Astrocyte (in vitro differentiated cells and primary cell): ENCODE measurements at regions not wholly inside any gene's neighbourhood (a gene's known extent, or its start where the extent isn't known, plus 50 kb on each side); places are given as distances from the start of the nearest gene placed in this dataset.
A peak's percentile ranks its signal among the peaks of the same experiment; 100 is the strongest.

Source experiments
- DNase-seq: peaks from one replicate; pipeline ENCODE4 v3.0.0-alpha.2; 2010; ENCODE audit warnings: low read depth
- FAIRE-seq: peaks from 2 replicates; lab custom pipeline; 2011; peaks lifted over from hg19 to GRCh38; lab: Jason Lieb, UNC
- H2AFZ ChIP-seq: 2 replicates; pipeline ENCODE4 v1.6.0; 2012; ENCODE audit warnings: low read depth, low read length, inconsistent platforms
- H3K27ac ChIP-seq: 2 replicates; pipeline ENCODE4 v1.5.1; 2011; ENCODE audit warnings: low read depth, low read length, inconsistent platforms
- H3K27me3 ChIP-seq: 2 replicates; pipeline ENCODE4 v1.6.0; 2011; ENCODE audit warnings: low read length, inconsistent platforms; ENCODE audit not compliant: insufficient read depth
- H3K36me3 ChIP-seq: 2 replicates; pipeline ENCODE4 v1.5.1; 2011; ENCODE audit warnings: low read length, inconsistent platforms; ENCODE audit not compliant: insufficient read depth
- H3K4me1 ChIP-seq: 2 replicates; pipeline ENCODE4 v1.5.1; 2011; ENCODE audit warnings: low read length, inconsistent platforms; ENCODE audit not compliant: insufficient read depth
- H3K4me2 ChIP-seq: 2 replicates; pipeline ENCODE4 v1.6.0; 2012; ENCODE audit warnings: low read length, inconsistent platforms
- H3K4me3 ChIP-seq: 2 replicates; pipeline ENCODE4 v1.5.1; 2011; ENCODE audit warnings: low read depth, mild to moderate bottlenecking, low read length, inconsistent platforms; ENCODE audit not compliant: insufficient read depth
- H3K79me2 ChIP-seq: 2 replicates; pipeline ENCODE4 v1.6.0; 2012; ENCODE audit warnings: mild to moderate bottlenecking, low read length, inconsistent platforms; ENCODE audit not compliant: insufficient read depth
- H3K9ac ChIP-seq: 2 replicates; pipeline ENCODE4 v1.6.0; 2012; ENCODE audit warnings: mild to moderate bottlenecking, low read length, inconsistent platforms
- H3K9me3 ChIP-seq: 2 replicates; pipeline ENCODE4 v1.5.1; 2012; ENCODE audit warnings: low read depth, mild to moderate bottlenecking, low read length, inconsistent platforms; ENCODE audit not compliant: insufficient read depth
- H4K20me1 ChIP-seq: 2 replicates; pipeline ENCODE4 v1.6.0; 2012; ENCODE audit warnings: low read length, inconsistent platforms; ENCODE audit not compliant: insufficient read depth
- H3K27ac Mint-ChIP-seq: one replicate; pipeline ENCODE4 v1.8.0; 2021; ENCODE audit warnings: mild to moderate bottlenecking, mixed read lengths; ENCODE audit not compliant: unreplicated experiment
- H3K27me3 Mint-ChIP-seq: one replicate; pipeline ENCODE4 v1.8.0; 2021; ENCODE audit warnings: low read depth, mixed read lengths; ENCODE audit not compliant: unreplicated experiment
- H3K36me3 Mint-ChIP-seq: one replicate; pipeline ENCODE4 v1.8.0; 2021; ENCODE audit warnings: low read depth, mixed read lengths; ENCODE audit not compliant: unreplicated experiment
- H3K4me1 Mint-ChIP-seq: one replicate; pipeline ENCODE4 v1.8.0; 2021; ENCODE audit warnings: low read depth, mixed read lengths; ENCODE audit not compliant: unreplicated experiment
- H3K4me3 Mint-ChIP-seq: one replicate; pipeline ENCODE4 v1.8.0; 2021; ENCODE audit warnings: mild to moderate bottlenecking, moderate library complexity, mixed read lengths; ENCODE audit not compliant: unreplicated experiment
- H3K9me3 Mint-ChIP-seq: one replicate; pipeline ENCODE4 v1.8.0; 2021; ENCODE audit warnings: mild to moderate bottlenecking, mixed read lengths; ENCODE audit not compliant: unreplicated experiment
- CTCF ChIP-seq: IDR thresholded peaks from 2 replicates; pipeline ENCODE4 v1.5.1; 2011; ENCODE audit warnings: low read depth, mild to moderate bottlenecking, inconsistent platforms, low read length, moderate library complexity; ENCODE audit not compliant: insufficient read depth
- EZH2 ChIP-seq: IDR thresholded peaks from 2 replicates; pipeline ENCODE4 v1.6.1; 2012; ENCODE audit warnings: mild to moderate bottlenecking, low read length, inconsistent platforms; ENCODE audit not compliant: insufficient read depth

GRCh38 chr10:58026036-58026435 lies 241.7 kb downstream of the IPMK start:
- no peak for TF ChIP-seq EZH2
- TF ChIP-seq CTCF = no peak
- Histone ChIP-seq H4K20me1 (no peaks in the 10 kb centered on the region), H3K9me3 (no peaks in the 10 kb centered on the region), H2AFZ (no peak overlapping the region), H3K4me1 (peaks cover 23% of the 10 kb centered on the region), H3K36me3 (no peaks in the 10 kb centered on the region), H3K27ac (no peak overlapping the region), H3K4me3 (no peak overlapping the region), H3K9ac (no peak overlapping the region), H3K79me2 (no peaks in the 10 kb centered on the region), H3K4me2 (no peak overlapping the region), H3K27me3 (no peaks in the 10 kb centered on the region)
- Mint-ChIP-seq H3K4me1 (peaks cover 45% of the 10 kb centered on the region), H3K36me3 (no peaks in the 10 kb centered on the region), H3K27ac (no peak overlapping the region), H3K4me3 (no peak overlapping the region), H3K27me3 (no peaks in the 10 kb centered on the region), H3K9me3 (peaks cover 2% of the 10 kb centered on the region)
- FAIRE-seq (no peak), DNase-seq (no peak)

DNA sequence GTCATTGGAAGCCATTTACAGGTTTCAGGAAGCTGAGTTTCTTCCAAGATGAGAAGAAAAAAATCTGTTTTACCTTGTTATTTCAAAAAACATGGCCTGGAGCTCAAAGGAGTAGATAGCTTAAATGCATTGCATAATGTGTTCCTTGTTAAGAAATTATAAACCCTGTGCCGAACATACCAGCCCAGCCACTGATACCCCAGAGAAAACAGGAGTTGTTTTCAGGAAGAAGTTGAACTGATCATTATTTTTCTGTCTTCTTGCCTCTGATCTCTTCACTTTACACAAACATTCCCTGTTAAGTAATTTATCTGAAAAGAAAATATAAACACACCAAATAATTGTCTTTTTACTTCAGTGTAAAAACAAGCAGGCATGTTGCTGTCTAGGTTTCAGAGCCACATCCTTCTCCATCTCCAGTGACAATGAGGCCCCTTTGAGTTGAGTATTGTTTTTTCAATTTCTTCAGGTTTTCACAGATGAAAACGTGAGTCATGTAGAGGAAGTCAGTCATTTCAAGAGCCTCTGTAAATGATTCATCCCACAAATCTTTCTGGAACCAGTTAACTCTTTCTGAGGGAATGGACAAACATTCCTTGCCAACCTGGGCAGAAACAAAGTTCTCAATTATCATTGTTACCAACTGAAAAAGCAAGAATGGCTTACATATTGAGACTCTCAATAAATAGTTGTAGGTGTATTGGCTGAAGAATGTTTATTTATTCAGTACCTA lies 244.2 kb downstream of the IPMK start:
- Histone ChIP-seq H3K27ac (peak overlapping the region; percentile 89), H3K36me3 (no peaks in the 10 kb centered on the region), H2AFZ (no peak overlapping the region), H3K4me1 (peaks cover 17% of the 10 kb centered on the region), H3K4me3 (peak overlapping the region; percentile 18), H3K27me3 (no peaks in the 10 kb centered on the region), H3K79me2 (no peaks in the 10 kb centered on the region), H3K4me2 (peak overlapping the region; percentile 60), H3K9ac (peak overlapping the region; percentile 52), H3K9me3 (no peaks in the 10 kb centered on the region), H4K20me1 (no peaks in the 10 kb centered on the region)
- no peaks in the 10 kb centered on the region for H3K27me3 Mint-ChIP-seq
- peak; percentile 81 for FAIRE-seq
- H3K4me1 Mint-ChIP-seq = peaks cover 33% of the 10 kb centered on the region
- TF ChIP-seq EZH2 = no peak
- TF ChIP-seq CTCF = no peak
- H3K36me3 Mint-ChIP-seq = peaks cover 2% of the 10 kb centered on the region
- H3K4me3 Mint-ChIP-seq = no peak overlapping the region
- H3K9me3 Mint-ChIP-seq = peaks cover 12% of the 10 kb centered on the region
- H3K27ac Mint-ChIP-seq = peak overlapping the region; percentile 97
- DNase-seq = peak; percentile 90

GRCh38 chr10:58019863-58020537 lies 247.7 kb downstream of the IPMK start:
- no peak overlapping the region for H2AFZ ChIP-seq
- no peak for TF ChIP-seq EZH2
- TF ChIP-seq CTCF = no peak
- H3K27me3 ChIP-seq = no peaks in the 10 kb centered on the region
- no peak overlapping the region for H3K9ac ChIP-seq
- no peaks in the 10 kb centered on the region for H4K20me1 ChIP-seq
- no peak overlapping the region for H3K4me2 ChIP-seq
- no peak overlapping the region for H3K4me3 ChIP-seq
- H3K9me3 ChIP-seq = no peaks in the 10 kb centered on the region
- H3K27ac Mint-ChIP-seq = no peak overlapping the region
- no peaks in the 10 kb centered on the region for H3K79me2 ChIP-seq
- peaks cover 29% of the 10 kb centered on the region for H3K4me1 ChIP-seq
- H3K27me3 Mint-ChIP-seq = no peaks in the 10 kb centered on the region
- H3K36me3 Mint-ChIP-seq = peaks cover 2% of the 10 kb centered on the region
- H3K27ac ChIP-seq = no peak overlapping the region
- no peak overlapping the region for H3K4me3 Mint-ChIP-seq
- DNase-seq (no peak), FAIRE-seq (no peak)
- H3K4me1 Mint-ChIP-seq = peaks cover 21% of the 10 kb centered on the region
- no peaks in the 10 kb centered on the region for H3K36me3 ChIP-seq
- H3K9me3 Mint-ChIP-seq = peaks cover 12% of the 10 kb centered on the region
